Effector memory CD8-positive, alpha-beta T cell (primary cell): ENCODE measurements at regions not wholly inside any gene's neighbourhood (a gene's known extent, or its start where the extent isn't known, plus 50 kb on each side); places are given as distances from the start of the nearest gene placed in this dataset.
"Not testable (repeated sequence)": the region's sequence is repeated elsewhere in the genome, so short reads cannot be mapped to it uniquely, and the experiment has no call there.

Source experiments
- ATAC-seq: fragments of 150-1000 bp; cut with Tn5 transposase; replicated peaks from 2 replicates; pipeline ENCODE4 v1.10.0; 2021; ENCODE audit warnings: mild to moderate bottlenecking, moderate library complexity
- DNase-seq, 3 experiments: peaks; one replicate each; pipeline ENCODE4 v3.0.0; 2021
- H3K27ac Mint-ChIP-seq, 2 donors: one replicate each; pipeline ENCODE4 v1.8.0; 2022; ENCODE audit warnings: mild to moderate bottlenecking in 2 of 2, mixed read lengths in 2 of 2, moderate library complexity in 2 of 2
- H3K27me3 Mint-ChIP-seq, 2 donors: one replicate each; pipeline ENCODE4 v1.8.0; 2022; ENCODE audit warnings: mixed read lengths in 2 of 2
- H3K36me3 Mint-ChIP-seq: one replicate; pipeline ENCODE4 v1.8.0; 2022; ENCODE audit warnings: mild to moderate bottlenecking, moderate library complexity, mixed read lengths; ENCODE audit not compliant: insufficient read depth
- H3K4me1 Mint-ChIP-seq, 2 donors: one replicate each; pipeline ENCODE4 v1.8.0; 2022; ENCODE audit warnings: low read depth in 2 of 2, mixed read lengths in 2 of 2
- H3K4me3 Mint-ChIP-seq, 2 donors: one replicate each; pipeline ENCODE4 v1.8.0; 2022; ENCODE audit warnings: mild to moderate bottlenecking in 2 of 2, mixed read lengths in 2 of 2, moderate library complexity in 2 of 2
- H3K9me3 Mint-ChIP-seq, 2 donors: one replicate each; pipeline ENCODE4 v1.8.0; 2022; ENCODE audit warnings: mixed read lengths in 2 of 2

DNA sequence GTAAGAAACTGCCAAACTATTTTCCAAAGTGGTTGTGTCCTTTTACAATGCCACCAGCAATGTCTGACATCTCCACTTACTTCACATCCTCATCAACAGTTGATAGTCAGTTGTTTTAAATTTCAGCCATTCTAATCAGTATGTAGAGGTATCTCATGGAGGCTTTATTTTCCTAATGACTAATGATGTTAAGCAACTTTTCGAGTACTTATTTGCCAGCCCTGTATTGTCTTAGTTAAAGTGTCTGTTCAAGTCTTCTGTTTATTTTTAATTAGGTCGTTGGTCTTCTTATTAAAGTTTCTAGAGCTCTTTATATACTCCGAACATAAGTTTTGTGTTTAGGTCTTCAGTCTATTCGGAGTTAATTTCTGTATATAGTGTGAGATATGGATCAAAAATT, 54.9 kb upstream of the NBPF12 start:
- H3K9me3 Mint-ChIP-seq, ATAC-seq, H3K4me3 Mint-ChIP-seq, H3K27me3 Mint-ChIP-seq, DNase-seq, H3K36me3 Mint-ChIP-seq, H3K4me1 Mint-ChIP-seq, H3K27ac Mint-ChIP-seq: not testable (repeated sequence)

DNA sequence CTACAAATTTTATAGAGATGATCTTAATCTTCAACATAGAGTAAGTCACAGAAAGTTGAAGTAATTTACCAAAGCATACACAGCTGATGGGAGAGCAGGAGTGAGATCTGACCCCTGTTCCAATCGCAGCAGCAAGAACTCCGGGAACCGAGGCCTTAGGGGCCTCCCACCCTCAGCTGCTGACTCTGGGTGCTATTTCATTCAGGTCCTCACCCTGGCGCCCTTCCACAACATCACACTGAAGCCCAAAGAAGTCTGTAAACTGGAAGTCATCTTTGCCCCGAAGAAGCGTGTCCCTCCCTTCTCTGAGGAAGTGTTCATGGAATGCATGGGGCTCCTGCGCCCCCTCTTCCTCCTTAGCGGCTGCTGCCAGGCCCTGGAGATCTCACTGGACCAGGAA, 57.0 kb upstream of the NBPF12 start:
- H3K9me3 Mint-ChIP-seq, H3K27me3 Mint-ChIP-seq, H3K4me1 Mint-ChIP-seq, H3K4me3 Mint-ChIP-seq, ATAC-seq, DNase-seq, H3K27ac Mint-ChIP-seq, H3K36me3 Mint-ChIP-seq: not testable (repeated sequence)

DNA sequence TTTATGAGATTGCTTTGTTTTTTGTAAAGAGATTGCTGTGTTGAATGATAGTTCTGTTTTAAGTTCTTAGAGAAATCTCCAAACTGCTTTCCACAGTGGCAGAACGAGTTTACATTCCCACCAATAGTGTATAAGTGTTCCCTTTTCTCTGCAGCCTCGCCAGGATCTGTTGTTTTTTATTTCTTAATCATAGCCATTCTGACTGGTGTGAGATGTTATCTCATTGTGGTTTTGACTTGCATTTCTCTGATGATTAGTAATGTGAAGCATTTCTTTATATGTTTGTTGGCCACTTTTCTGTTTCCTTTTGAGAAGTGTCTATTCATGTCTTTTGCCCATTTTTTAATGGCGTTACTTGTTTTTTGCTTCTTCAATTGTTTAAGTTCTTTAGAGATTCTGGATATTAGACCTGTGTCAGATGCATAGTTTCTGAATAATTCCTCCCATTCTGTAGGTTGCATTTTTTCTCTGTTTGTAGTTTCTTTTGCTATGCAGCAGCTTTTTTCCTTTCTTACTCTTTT, 74.3 kb upstream of the NBPF12 start:
- not testable (repeated sequence) for H3K4me3 Mint-ChIP-seq, H3K36me3 Mint-ChIP-seq, H3K4me1 Mint-ChIP-seq, DNase-seq, H3K9me3 Mint-ChIP-seq, H3K27ac Mint-ChIP-seq, H3K27me3 Mint-ChIP-seq, ATAC-seq

DNA sequence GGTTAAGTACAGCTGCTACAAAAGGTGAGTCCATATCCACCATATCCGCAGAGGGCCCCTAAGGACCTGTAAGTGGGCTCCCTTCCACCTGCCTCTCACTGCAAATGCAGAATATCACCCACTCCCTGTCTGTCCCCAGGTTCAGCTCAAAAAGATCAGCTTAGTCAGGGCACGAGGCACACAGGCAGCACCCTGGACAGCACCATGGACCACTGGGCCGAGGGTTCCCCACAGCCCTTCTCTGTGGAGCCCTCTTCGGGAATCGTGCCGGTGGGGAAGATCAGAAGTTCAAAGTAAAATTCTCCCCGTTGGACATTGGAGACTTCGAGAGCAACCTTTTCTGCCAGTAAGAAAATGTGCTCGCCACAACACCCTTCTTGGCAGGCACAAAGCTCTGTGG, 85.0 kb upstream of the NBPF12 start:
- ATAC-seq, H3K9me3 Mint-ChIP-seq, H3K4me3 Mint-ChIP-seq, H3K4me1 Mint-ChIP-seq, DNase-seq, H3K36me3 Mint-ChIP-seq, H3K27me3 Mint-ChIP-seq, H3K27ac Mint-ChIP-seq: not testable (repeated sequence)

DNA sequence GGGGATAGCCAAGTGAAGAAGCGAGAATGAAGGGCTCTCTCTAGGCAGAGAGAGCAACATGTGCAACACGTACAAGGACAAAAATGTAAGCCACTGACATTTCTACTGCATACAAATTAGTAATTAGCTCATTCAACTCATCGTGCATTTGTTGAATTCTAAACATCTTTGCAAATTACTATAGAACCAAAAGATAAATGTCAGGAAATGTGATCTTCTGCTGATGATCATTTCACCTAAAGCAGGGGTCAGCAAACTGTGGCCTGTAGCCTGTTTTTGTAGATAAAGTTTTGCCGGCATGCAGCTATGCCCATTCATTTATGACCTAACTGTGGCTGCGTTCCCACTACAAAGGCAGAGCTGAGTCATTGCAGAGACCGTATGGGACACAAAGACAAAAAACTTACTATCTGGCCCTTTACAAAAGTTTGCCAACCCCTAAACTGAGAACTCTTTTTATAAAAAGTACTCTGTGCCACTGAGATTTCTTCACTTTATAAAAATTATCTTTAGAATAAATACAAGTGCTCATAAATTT, 87.7 kb upstream of the NBPF12 start:
- H3K4me1 Mint-ChIP-seq, H3K27ac Mint-ChIP-seq, H3K36me3 Mint-ChIP-seq, H3K27me3 Mint-ChIP-seq, H3K9me3 Mint-ChIP-seq, ATAC-seq, DNase-seq, H3K4me3 Mint-ChIP-seq: not testable (repeated sequence)

DNA sequence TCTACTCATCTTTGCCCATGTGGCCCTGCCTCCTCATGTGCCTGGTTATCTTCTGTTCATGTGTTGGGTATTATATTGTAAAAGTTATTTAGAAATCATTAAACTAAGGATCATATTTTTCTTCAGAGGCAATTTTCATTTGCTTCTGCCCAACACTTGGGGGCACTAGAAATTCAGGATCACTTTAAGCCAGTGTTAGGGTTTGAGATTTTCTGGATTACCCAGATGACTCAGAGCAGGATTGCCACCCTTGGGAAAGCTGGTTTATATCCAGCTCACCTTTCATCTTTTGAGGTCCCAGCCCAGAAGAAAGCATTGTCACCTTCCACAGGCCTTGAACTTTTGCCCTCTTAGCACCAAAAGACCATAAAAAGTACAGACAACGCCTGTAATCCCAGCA, 99.4 kb upstream of the NBPF12 start:
- H3K36me3 Mint-ChIP-seq, H3K4me1 Mint-ChIP-seq, ATAC-seq, DNase-seq, H3K4me3 Mint-ChIP-seq, H3K9me3 Mint-ChIP-seq, H3K27ac Mint-ChIP-seq, H3K27me3 Mint-ChIP-seq: not testable (repeated sequence)

DNA sequence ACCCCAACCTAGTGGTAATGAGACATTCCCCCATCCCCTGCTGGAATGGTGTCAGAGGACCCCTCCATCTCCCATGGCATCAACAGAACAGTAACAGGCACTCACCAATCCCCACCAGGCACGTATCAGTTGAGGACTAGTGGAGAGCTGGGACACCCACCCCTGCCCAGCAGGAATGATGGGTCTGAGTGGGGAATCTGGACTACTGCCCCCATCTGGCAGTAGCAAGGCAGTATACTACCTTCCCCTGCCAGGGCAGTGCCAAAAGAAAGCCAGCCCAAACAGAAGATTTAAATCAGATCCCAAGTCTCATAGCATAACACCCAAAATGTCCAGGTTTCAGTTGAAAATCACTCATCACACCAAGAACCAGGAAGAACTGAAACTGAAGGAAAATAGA, 111.2 kb upstream of the NBPF12 start:
- not testable (repeated sequence) for H3K27ac Mint-ChIP-seq, ATAC-seq, H3K4me3 Mint-ChIP-seq

DNA sequence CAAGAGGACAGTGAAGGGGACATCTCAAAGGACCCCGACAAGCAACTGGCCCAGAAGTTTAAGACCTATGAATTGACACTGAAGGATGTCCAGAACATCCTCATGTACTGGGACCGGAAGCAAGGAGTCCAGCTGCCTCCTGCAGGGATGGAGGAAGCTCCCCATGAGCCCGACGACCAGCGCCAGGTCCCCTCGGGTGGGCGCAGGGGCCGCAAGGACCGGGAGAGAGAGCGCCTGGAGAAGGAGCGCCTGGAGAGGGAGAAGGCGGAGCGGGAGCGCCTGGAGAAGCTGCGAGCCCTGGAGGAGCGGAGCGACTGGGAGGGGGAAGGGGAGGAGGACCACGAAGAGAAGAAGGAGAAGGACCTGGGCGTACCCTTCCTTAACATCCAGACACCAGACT, 143.9 kb upstream of the NBPF12 start:
- not testable (repeated sequence) for H3K9me3 Mint-ChIP-seq, ATAC-seq, H3K4me3 Mint-ChIP-seq, H3K27ac Mint-ChIP-seq, DNase-seq, H3K36me3 Mint-ChIP-seq, H3K4me1 Mint-ChIP-seq
- peaks cover 13 to 17% of the 10 kb centered on the region in 2 donors for H3K27me3 Mint-ChIP-seq

More for the DNA sequence above, 111.2 kb upstream of the NBPF12 start:
- H3K36me3 Mint-ChIP-seq, H3K4me1 Mint-ChIP-seq, H3K9me3 Mint-ChIP-seq, DNase-seq, H3K27me3 Mint-ChIP-seq: not testable (repeated sequence)

DNA sequence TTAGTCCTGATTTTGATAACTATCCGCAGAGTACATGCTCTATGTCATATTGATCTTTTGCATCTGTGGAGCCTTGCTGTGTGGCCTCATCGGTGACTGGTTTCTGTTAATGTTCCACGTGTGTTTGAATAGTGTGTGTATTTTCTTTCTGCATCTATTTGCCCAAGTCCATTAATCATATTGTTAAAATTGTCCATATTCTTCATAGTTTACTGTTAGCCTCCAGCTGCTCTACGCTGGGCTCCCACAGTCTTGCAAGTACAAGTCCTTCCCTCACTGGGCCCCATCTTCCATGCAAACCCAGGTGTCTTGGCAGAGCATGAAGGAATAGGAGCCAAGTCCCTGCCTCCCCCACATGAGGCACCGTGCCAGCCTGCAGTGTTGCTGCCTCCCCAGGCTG, 145.4 kb upstream of the NBPF12 start:
- not testable (repeated sequence) for H3K4me3 Mint-ChIP-seq, H3K36me3 Mint-ChIP-seq, DNase-seq, H3K9me3 Mint-ChIP-seq, H3K4me1 Mint-ChIP-seq, H3K27ac Mint-ChIP-seq, ATAC-seq
- peaks cover 13 to 17% of the 10 kb centered on the region in 2 donors for H3K27me3 Mint-ChIP-seq

DNA sequence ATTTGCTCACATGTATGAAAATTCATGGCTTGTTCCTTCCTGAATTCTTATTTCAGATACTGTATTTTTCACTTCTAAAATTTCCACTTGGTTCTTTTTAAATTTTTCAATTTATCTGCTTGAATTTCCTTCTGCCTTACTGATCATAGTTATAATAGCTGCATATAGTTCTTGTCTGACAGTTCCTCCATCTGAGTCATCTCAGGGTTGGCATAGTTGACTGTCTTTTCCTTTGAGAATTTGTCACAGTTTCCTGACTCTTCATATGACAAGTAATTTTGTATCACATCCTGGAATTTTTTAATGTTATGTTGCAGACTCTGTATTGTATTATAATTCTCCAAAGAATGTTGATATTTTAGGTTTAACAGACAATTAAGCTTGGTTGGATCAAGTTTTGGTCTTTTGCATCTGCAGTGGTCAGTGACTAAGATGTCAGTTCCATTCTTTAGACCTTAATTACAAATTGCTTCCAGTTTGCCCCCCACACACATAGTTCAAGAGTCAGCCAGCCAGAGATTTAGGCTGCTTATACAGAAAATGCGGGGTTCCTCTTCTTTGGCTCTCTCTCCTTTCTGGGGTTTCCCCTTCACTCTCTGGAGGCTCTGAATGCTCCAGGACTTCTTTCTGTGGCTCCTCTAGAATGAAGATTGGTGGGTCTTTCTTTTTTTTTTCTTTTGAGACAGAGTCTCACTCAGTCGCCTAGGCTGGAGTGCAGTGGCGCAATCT, 153.7 kb upstream of the NBPF12 start:
- not testable (repeated sequence) for DNase-seq, H3K27me3 Mint-ChIP-seq, H3K4me1 Mint-ChIP-seq, ATAC-seq, H3K9me3 Mint-ChIP-seq, H3K27ac Mint-ChIP-seq, H3K4me3 Mint-ChIP-seq, H3K36me3 Mint-ChIP-seq

DNA sequence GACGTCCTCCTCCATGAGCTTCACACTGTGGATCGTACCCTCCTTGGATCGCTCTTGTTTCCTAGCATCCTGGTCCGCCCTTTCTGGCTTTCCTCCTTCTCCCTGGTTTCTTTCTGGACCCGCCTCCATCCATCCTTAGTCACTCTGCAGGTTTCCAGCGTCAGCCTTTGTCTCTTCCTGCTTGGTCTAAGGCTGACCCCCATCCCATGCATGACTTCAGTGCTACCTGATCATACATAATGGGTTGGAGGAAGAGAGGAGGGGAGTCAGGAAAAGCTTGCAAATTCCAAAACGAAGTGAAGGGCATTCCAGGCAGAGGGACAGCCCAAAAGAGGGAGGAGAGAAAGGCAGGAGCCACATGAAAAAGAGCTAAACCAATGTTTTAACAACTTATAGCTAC, 156.9 kb upstream of the NBPF12 start:
- H3K4me3 Mint-ChIP-seq, H3K9me3 Mint-ChIP-seq, H3K36me3 Mint-ChIP-seq, H3K27me3 Mint-ChIP-seq, ATAC-seq, H3K4me1 Mint-ChIP-seq, H3K27ac Mint-ChIP-seq, DNase-seq: not testable (repeated sequence)

DNA sequence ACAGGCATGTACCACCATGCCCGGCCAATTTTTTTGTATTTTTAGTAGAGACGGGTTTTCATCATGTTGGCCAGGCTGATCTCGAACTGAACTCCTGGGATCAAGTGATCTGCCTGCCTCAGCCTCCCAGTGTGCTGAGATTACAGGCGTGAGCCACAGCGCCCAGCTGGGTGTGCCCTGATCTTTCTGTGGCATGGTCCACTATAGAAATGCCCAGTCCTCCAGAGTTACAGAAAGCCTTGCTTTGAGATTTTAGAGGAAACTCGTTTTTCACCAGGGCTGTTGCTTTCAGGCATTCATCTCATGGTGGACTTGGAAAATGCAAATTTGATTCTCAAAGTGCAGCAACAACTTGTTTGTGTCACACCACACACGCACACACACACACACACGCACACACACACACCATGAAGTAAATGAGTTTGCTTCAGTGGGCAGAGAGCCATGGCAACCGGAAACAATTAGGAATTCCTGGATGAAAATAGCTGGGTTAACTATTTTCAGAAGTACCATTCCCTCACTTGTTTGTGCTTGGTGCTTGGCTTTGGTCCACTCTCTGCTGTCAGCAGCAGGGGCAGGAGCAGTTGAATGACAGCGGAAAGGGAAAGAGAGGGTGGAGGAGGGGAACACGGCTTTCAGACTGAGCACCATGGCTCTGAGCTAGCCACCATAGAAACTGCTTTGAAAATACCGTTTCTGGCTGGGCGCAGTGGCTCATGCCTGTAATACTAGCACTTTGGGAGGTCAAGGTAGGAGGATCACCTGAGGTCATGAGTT, 160.1 kb upstream of the NBPF12 start:
- not testable (repeated sequence) for H3K36me3 Mint-ChIP-seq, H3K4me3 Mint-ChIP-seq, DNase-seq, H3K27me3 Mint-ChIP-seq, ATAC-seq, H3K27ac Mint-ChIP-seq, H3K9me3 Mint-ChIP-seq, H3K4me1 Mint-ChIP-seq

DNA sequence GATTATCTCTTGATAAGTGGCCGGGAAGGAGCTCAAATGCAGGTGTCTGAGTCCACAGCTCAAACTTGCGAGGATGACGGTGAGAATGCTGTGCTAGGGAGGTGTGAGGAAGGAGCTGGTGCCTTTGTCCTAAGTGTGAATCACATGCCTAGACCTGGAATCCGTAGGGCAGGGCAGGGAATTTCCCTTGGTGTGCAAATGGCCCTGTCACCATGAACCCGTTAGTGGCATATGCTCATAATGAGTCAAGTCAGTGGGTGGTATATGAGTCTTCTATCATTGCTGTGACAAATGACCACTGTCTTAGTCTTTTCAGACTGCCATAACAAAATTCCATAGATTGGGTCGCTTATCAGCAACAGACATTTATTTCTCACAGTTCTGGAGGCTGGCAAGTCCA, 163.1 kb upstream of the NBPF12 start:
- H3K4me1 Mint-ChIP-seq, H3K36me3 Mint-ChIP-seq, DNase-seq, H3K27ac Mint-ChIP-seq, H3K4me3 Mint-ChIP-seq, ATAC-seq, H3K9me3 Mint-ChIP-seq: not testable (repeated sequence)
- peaks cover 9 to 14% of the 10 kb centered on the region in 2 donors for H3K27me3 Mint-ChIP-seq

DNA sequence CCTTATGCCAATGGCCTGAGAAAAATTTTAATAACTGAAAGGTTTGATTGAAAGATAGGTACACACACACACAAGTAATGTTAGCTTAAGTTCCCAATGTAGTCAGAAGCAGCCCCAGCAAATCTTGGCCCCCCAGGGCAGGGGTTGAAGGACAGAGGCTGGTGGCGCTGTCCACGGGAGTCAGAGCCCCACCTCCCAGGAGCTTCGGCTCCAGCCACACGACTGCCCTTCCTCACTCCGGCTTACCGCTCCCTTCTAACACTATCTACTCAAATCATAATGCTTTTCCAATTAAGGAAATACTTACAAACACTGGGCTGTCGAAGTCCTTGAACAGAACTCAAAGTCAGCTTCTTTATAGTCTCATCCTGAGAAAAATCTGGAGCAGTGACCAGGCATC, 163.9 kb upstream of the NBPF12 start:
- not testable (repeated sequence) for DNase-seq, H3K36me3 Mint-ChIP-seq, ATAC-seq, H3K4me1 Mint-ChIP-seq, H3K4me3 Mint-ChIP-seq, H3K9me3 Mint-ChIP-seq, H3K27ac Mint-ChIP-seq
- H3K27me3 Mint-ChIP-seq: peaks cover 9 to 14% of the 10 kb centered on the region in 2 donors
